ENCODE measurements at regions not wholly inside any gene's neighbourhood (a gene's known extent, or its start where the extent isn't known, plus 50 kb on each side); places are given as distances from the start of the nearest gene placed in this dataset.

- no peak for DNase-seq
Measured at GRCh38 chr3:190252080-190252479, 70.2 kb downstream of the CLDN1 start.

GRCh38 chr3:190249414-190249813 lies 72.8 kb downstream of the CLDN1 start:
- no peak for DNase-seq

- DNase-seq: no peak
Measured at GRCh38 chr3:190242147-190242546, 80.1 kb downstream of the CLDN1 start.

GRCh38 chr3:190239325-190239724 lies 82.9 kb downstream of the CLDN1 start:
- no peak for DNase-seq

GRCh38 chr3:190238871-190239270 lies 83.4 kb downstream of the CLDN1 start:
- no peak for DNase-seq

GRCh38 chr3:190234621-190235020 lies 87.6 kb downstream of the CLDN1 start:
- DNase-seq: no peak

- DNase-seq: peak; percentile 3
Measured at GRCh38 chr3:190229632-190230424, 92.4 kb downstream of the CLDN1 start.

GRCh38 chr3:190227064-190227463 lies 95.2 kb downstream of the CLDN1 start:
- DNase-seq: no peak

- peak; percentile 3 for DNase-seq
Measured at GRCh38 chr3:190224863-190225692, 97.2 kb downstream of the CLDN1 start.

- DNase-seq: no peak
Measured at GRCh38 chr3:190224456-190224855, 97.8 kb downstream of the CLDN1 start.

- DNase-seq: no peak
Measured at GRCh38 chr3:190222916-190223315, 99.3 kb downstream of the CLDN1 start.

GRCh38 chr3:190222360-190222759 lies 99.9 kb downstream of the CLDN1 start:
- DNase-seq: no peak

GRCh38 chr3:190220362-190220761 lies 99.7 kb upstream of the P3H2 start:
- DNase-seq: no peak

GRCh38 chr3:190217081-190217480 lies 96.4 kb upstream of the P3H2 start:
- DNase-seq: no peak

- no peak for DNase-seq
Measured at GRCh38 chr3:190213727-190214126, 93.0 kb upstream of the P3H2 start.

- no peak for DNase-seq
Measured at GRCh38 chr3:190210608-190211007, 89.9 kb upstream of the P3H2 start.

GRCh38 chr3:190209533-190209932 lies 88.8 kb upstream of the P3H2 start:
- no peak for DNase-seq

- DNase-seq: no peak
Measured at GRCh38 chr3:190208196-190208595, 87.5 kb upstream of the P3H2 start.

GRCh38 chr3:190205739-190206138 lies 85.0 kb upstream of the P3H2 start:
- no peak for DNase-seq

GRCh38 chr3:190204200-190204599 lies 83.5 kb upstream of the P3H2 start:
- DNase-seq: no peak

- DNase-seq: peak; percentile 46
Measured at GRCh38 chr3:190197346-190197763, 76.7 kb upstream of the P3H2 start.

- no peak for DNase-seq
Measured at GRCh38 chr3:190194506-190194905, 73.8 kb upstream of the P3H2 start.

- no peak for DNase-seq
Measured at GRCh38 chr3:190193210-190193609, 72.5 kb upstream of the P3H2 start.

GRCh38 chr3:190192739-190193138 lies 72.0 kb upstream of the P3H2 start:
- DNase-seq: peak; percentile 89

Data from skin of body (tissue), 1 donor.